GM12891 (cell line): ENCODE measurements at regions not wholly inside any gene's neighbourhood (a gene's known extent, or its start where the extent isn't known, plus 50 kb on each side); places are given as distances from the start of the nearest gene placed in this dataset.
A peak's percentile ranks its signal among the peaks of the same experiment; 100 is the strongest.

ENCODE experiments used
- DNase-seq: peaks from one replicate; pipeline ENCODE4 v3.0.0; 2011; ENCODE audit warnings: low spot score; ENCODE audit not compliant: insufficient read length
- FAIRE-seq: peaks from 2 replicates; lab custom pipeline; 2011; peaks lifted over from hg19 to GRCh38; lab: Jason Lieb, UNC
- PAX5 ChIP-seq: IDR thresholded peaks from 2 replicates; pipeline ENCODE4 v1.6.1; 2011; ENCODE audit warnings: low read length, moderate library complexity, mild to moderate bottlenecking; ENCODE audit not compliant: insufficient read depth, severe bottlenecking
- POLR2A ChIP-seq: IDR thresholded peaks from 2 replicates; pipeline ENCODE4 v1.6.1; 2011; ENCODE audit warnings: low read depth, low read length, control low read depth
- POLR2AphosphoS5 ChIP-seq: IDR thresholded peaks from 2 replicates; pipeline ENCODE4 v1.6.1; 2011; ENCODE audit warnings: low read depth, low read length, control low read depth
- POU2F2 ChIP-seq: IDR thresholded peaks from 2 replicates; pipeline ENCODE4 v1.6.1; 2011; ENCODE audit warnings: low read depth, mild to moderate bottlenecking, control low read depth, low read length, moderate library complexity
- SPI1 ChIP-seq: IDR thresholded peaks from 2 replicates; pipeline ENCODE4 v1.6.1; 2011; ENCODE audit warnings: low read depth, low read length, control low read depth
- TAF1 ChIP-seq: IDR thresholded peaks from 2 replicates; pipeline ENCODE4 v1.6.1; 2011; ENCODE audit warnings: low read depth, low read length, control low read depth

DNA sequence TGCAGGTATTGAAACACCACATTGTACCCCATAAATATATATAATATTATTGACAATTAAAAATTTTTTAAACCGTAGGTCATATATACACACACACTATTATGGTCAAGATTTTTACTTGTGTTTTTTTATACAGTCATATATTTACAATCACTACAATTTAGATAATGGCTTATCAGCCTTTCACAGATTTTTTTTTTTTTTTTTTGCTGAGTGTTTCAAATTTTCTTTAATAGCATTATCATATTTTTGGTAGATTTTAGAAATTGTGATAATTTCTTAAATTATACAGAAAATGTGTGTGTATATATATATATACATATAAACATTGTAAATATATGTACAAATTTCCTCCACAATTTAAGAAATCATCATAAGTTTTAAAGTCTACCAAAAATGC, 68.6 kb upstream of the RGS2 start:
- FAIRE-seq = no peak
- no peak for TF ChIP-seq SPI1
- TF ChIP-seq POU2F2 = no peak
- no peak for TF ChIP-seq PAX5
- TF ChIP-seq POLR2AphosphoS5 = no peak
- no peak for TF ChIP-seq TAF1
- TF ChIP-seq POLR2A = no peak
- no peak for DNase-seq

DNA sequence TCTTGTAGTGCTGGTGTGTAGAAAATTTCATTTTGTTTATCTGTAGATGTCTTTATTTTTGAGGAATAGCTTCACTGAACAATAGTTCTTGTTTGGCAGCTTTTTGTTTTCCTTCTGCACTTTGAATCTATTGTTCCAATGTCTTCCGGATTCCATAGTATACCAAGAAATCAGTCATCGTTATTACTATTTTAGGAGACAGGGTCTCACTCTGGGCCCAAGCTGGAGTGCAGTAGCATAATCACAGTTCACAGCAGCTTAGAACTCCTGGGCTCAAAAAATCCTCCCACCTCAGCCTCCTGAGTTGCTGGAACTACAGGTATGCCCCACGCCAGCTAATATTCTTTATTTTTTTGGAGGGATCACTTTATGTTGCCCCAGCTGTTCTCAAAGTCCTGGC, 67.7 kb upstream of the RGS2 start:
- DNase-seq (no peak), FAIRE-seq (no peak)
- TF ChIP-seq TAF1 (no peak), POU2F2 (no peak)

DNA sequence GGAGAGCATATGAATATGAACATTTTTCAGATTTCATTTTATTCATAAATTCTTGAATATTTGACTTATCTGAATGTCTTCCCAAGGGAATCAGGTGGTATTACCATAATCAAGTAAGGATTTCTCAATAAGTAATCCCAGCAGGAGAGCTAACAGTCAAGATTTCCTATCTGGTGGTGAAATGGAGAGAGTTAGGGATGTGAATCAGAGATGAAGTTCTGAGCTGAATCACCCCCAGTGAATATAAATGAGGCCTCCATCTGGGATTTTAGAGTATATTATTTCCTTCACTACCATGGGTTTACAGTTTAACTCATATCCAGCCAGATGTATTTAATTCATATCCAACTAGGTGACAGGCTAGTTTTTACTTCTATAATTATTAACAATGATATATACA, 61.5 kb upstream of the RGS2 start:
- TF ChIP-seq SPI1 (no peak), POLR2AphosphoS5 (no peak), TAF1 (no peak), PAX5 (no peak), POU2F2 (no peak), POLR2A (no peak)
- FAIRE-seq (no peak), DNase-seq (no peak)

DNA sequence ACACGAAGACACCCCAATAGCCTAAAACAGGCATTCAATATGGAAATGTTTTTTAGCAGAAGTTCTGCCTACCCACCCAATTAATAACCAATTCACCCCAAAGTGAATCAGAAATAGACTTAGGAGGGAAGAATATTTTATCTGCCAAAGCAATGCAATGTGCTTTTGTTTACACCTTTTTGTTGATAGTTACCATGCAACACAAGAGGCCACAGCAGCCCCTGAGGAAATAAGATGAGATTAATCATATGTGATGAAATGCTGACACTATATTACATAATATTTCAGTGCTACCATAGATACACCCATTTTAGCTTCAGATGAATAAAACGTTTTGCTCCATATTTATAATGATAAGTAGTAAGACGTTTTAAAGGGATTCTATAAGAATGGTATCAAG, 60.9 kb upstream of the RGS2 start:
- TF ChIP-seq POLR2A (no peak), PAX5 (no peak), POLR2AphosphoS5 (no peak), TAF1 (no peak), POU2F2 (no peak), SPI1 (no peak)
- DNase-seq (no peak), FAIRE-seq (no peak)

DNA sequence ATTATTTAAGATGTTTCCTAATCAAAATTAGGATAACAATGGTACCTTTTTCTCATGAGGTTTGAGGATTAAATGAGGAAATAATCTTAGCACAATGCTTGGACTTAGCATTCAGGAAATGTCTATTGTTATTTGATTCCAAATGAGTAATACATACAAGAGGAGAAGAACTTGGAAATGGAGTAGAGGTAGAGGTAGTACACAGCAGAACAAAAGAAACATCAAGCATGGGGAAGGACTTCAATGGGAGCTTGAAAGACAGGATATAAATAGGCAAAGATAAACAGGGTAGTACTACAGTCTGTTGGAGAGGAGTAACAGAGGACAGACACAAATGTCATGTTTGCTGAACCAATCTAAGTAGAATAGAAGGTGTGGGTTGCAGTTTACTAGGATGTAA, 59.5 kb upstream of the RGS2 start:
- TF ChIP-seq SPI1 (no peak), PAX5 (no peak), POLR2A (no peak), POLR2AphosphoS5 (no peak), POU2F2 (no peak), TAF1 (no peak)
- DNase-seq = no peak
- FAIRE-seq = no peak

DNA sequence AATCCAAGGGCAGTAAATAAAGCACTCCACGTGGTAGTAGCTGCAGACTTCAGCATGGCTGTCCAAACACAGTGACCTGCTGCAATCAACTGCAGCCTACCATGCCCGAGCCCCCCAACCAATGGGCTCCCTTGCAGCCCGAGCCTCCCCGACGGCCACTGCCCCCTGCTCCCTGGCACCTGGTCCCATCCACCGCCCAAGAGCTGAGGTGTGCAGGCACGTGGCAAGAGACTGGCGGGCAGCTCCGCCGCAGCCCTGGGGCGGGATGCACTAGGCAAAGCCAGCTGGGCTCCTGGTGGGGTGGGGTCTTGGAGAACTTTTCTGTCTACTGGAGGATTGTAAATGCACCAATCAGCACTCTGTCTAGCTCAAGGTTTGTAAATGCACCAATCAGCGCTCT, 57.6 kb upstream of the RGS2 start:
- no peak for TF ChIP-seq POLR2AphosphoS5
- TF ChIP-seq SPI1 = no peak
- no peak for TF ChIP-seq TAF1
- no peak for TF ChIP-seq POLR2A
- TF ChIP-seq PAX5 = no peak
- no peak for TF ChIP-seq POU2F2
- FAIRE-seq = no peak
- DNase-seq = no peak

DNA sequence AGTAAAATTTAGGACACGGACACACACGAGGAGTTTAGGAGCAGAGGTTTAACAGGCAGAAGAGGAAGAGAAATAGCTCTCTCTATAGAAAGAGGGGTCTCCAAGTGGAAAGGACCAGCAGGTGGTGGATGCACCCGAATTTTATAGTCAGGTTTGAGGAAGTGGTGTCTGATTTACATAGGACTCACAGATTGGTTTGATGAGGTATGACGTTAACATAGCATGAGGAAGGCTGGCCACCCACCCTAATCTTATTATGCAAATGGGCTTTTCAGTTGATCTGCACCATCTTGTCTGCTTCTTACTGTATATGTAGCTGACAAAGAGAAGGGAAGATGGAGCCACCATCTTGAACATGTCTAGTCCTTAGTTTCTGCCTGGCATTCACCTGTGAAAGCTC, 52.5 kb upstream of the RGS2 start:
- DNase-seq (no peak), FAIRE-seq (no peak)
- TF ChIP-seq PAX5 = no peak
- TF ChIP-seq SPI1 = peak; percentile 27; the same call in 1 of the 2 replicates
- TF ChIP-seq POU2F2 = no peak
- no peak for TF ChIP-seq TAF1
- TF ChIP-seq POLR2AphosphoS5 = no peak
- TF ChIP-seq POLR2A = no peak

DNA sequence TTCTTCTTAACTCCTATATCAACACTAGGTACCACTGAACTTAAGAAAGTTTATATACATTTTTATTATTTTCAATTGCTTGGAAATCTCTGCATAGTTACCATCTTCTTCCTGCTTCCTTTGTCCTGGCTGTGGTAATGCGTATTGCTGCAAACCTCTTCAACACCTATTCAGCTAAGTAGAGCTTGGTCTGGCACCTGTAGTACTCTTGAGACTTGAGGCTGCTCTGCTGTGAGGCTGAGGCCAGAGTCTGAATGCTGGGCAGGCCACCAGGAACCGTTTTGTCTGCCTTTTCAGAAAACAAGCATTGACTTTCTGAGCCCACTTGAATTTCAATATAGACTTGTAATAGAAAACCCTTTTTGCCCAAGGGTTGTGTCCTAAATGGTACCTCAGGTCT, 52.0 kb upstream of the RGS2 start:
- DNase-seq = no peak
- no peak for TF ChIP-seq TAF1
- TF ChIP-seq POU2F2 = no peak
- TF ChIP-seq PAX5 = no peak
- TF ChIP-seq SPI1 = no peak
- TF ChIP-seq POLR2AphosphoS5 = no peak
- TF ChIP-seq POLR2A = no peak
- FAIRE-seq = no peak

DNA sequence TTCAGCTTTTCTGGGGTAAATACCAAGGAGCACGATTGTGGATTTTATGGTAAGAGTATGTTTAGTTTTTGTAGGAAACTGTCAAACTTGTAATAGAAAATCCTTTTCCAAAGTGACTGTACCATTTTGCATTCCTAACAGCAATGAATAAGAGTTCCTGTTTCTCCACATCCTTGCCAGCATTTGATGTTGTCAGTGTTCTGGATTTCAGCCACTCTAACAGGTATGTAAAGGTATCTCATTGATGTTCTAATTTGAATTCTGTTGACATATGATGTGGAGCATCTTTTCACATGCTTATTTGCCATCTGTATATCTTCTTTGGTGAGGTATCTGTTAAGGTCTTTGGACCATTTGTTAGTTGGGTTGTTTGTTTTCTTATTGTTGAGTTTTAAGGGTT, 50.3 kb upstream of the RGS2 start:
- no peak for FAIRE-seq

More for the DNA sequence above, 50.3 kb upstream of the RGS2 start:
- TF ChIP-seq PAX5 = no peak
- TF ChIP-seq POLR2A = no peak
- no peak for TF ChIP-seq SPI1
- TF ChIP-seq TAF1 = no peak
- no peak for TF ChIP-seq POU2F2
- no peak for TF ChIP-seq POLR2AphosphoS5
- DNase-seq = no peak
